HCT116 (cell line): ENCODE measurements at regions not wholly inside any gene's neighbourhood (a gene's known extent, or its start where the extent isn't known, plus 50 kb on each side); places are given as distances from the start of the nearest gene placed in this dataset.
"Not testable (repeated sequence)": the region's sequence is repeated elsewhere in the genome, so short reads cannot be mapped to it uniquely, and the experiment has no call there.

ENCODE experiments used
- ATAC-seq: fragments of 200-7000 bp; cut with Tn5 transposase; 2 replicates; pipeline ENCODE4 v1.9.1; 2020; ENCODE audit warnings: mild to moderate bottlenecking, moderate library complexity
- BruUV-seq: library from RNA; stranded (reverse); fragments of 400-500 nt; replicated peaks from 2 replicates; lab custom pipeline; 2021; lab: Mats Ljungman, UMichigan
- CTCF ChIA-PET: fragments of 300-600 bp; sonication (Branson Sonifier 250); formaldehyde crosslinking; loops from one replicate; lab custom pipeline; 2021; ENCODE audit warnings: antibody characterized with exemption; lab: Charles Lee
- POLR2A ChIA-PET: fragments of 300-600, 350-600 bp; sonication (Branson Sonifier 250); formaldehyde crosslinking; loops from one replicate; lab custom pipeline; 2021; ENCODE audit warnings: antibody characterized with exemption; lab: Charles Lee
- RAD21 ChIA-PET, 2 experiments: fragments of 300-600 bp; sonication (Branson Sonifier 250); formaldehyde crosslinking; loops; one replicate each; lab custom pipeline; 2023; ENCODE audit warnings: low total read pairs in 2 of 2; ENCODE audit not compliant: uncharacterized antibody in 2 of 2, unreplicated experiment in 2 of 2, low non-redundant PET in 1 of 2; lab: Charles Lee
- DNase-seq: peaks from one replicate; pipeline ENCODE4 v3.0.0-alpha.2; 2010; ENCODE audit warnings: low read depth, low spot score
- H2AFZ ChIP-seq: fragments of 200-600 bp; shearing (Covaris generic), sonication (generic); 2 replicates; pipeline ENCODE4 v1.6.1; 2017; ENCODE audit warnings: low read depth, mixed run types, mixed read lengths, antibody characterized with exemption, low read length; ENCODE audit not compliant: poor library complexity, severe bottlenecking
- H3K27ac ChIP-seq: 2 replicates; pipeline ENCODE4 v1.5.1; 2012; ENCODE audit warnings: low read depth, low read length
- H3K27me3 ChIP-seq: fragments of 200-600 bp; sonication (generic); 2 replicates; pipeline ENCODE4 v1.6.1; 2016; ENCODE audit warnings: mixed run types, low read length, mixed read lengths; ENCODE audit not compliant: insufficient read depth
- H3K36me3 ChIP-seq, 2 experiments: fragments of 200-500 bp in 1 of 2; fragments of 200-600 bp in 1 of 2; sonication (Bioruptor generic) in 1 of 2; sonication (generic) in 1 of 2; 2 replicates each; pipeline versions ENCODE4 v1.5.1 to v1.6.1; 2014 to 2016; ENCODE audit warnings: low read length in 2 of 2, inconsistent platforms in 1 of 2, mixed read lengths in 1 of 2, mixed run types in 1 of 2; ENCODE audit not compliant: insufficient read depth in 2 of 2, control insufficient read depth in 1 of 2
- H3K4me1 ChIP-seq, 2 experiments: fragments of 200-600 bp in 1 of 2; sonication (generic) in 1 of 2; 2 replicates each; pipeline versions ENCODE4 v1.5.1 to v1.6.1; 2012 to 2017; ENCODE audit warnings: low read length in 2 of 2, inconsistent platforms in 1 of 2, mild to moderate bottlenecking in 1 of 2, mixed read lengths in 1 of 2, mixed run types in 1 of 2, moderate library complexity in 1 of 2; ENCODE audit not compliant: insufficient read depth in 2 of 2, control insufficient read depth in 1 of 2
- H3K4me2 ChIP-seq: fragments of 200-600 bp; sonication (generic); 2 replicates; pipeline ENCODE4 v1.6.1; 2017; ENCODE audit warnings: mixed run types, low read length, mixed read lengths
- H3K4me3 ChIP-seq, 2 experiments: fragments of 200-600 bp in 1 of 2; sonication (generic) in 1 of 2; replicated peaks in 1 of 2; 2 replicates each; pipeline ENCODE4 v1.5.1; 2011 to 2016; ENCODE audit warnings: low read length in 2 of 2, control low read depth in 1 of 2, low read depth in 1 of 2, mild to moderate bottlenecking in 1 of 2, mixed read lengths in 1 of 2, mixed run types in 1 of 2
- H3K79me2 ChIP-seq: fragments of 200-600 bp; sonication (generic); 2 replicates; pipeline ENCODE4 v1.6.1; 2017; ENCODE audit warnings: mild to moderate bottlenecking, mixed run types, low read length, moderate library complexity, mixed read lengths; ENCODE audit not compliant: insufficient read depth
- H3K9ac ChIP-seq: fragments of 200-600 bp; sonication (generic); 2 replicates; pipeline ENCODE4 v1.6.1; 2016; ENCODE audit warnings: low read length, mixed read lengths
- H3K9me2 ChIP-seq: fragments of 200-600 bp; sonication (generic), shearing (Covaris generic); 2 replicates; pipeline ENCODE4 v1.6.1; 2017; ENCODE audit warnings: mixed run types, mild to moderate bottlenecking, moderate library complexity; ENCODE audit not compliant: insufficient read depth
- H3K9me3 ChIP-seq, 2 experiments: fragments of 200-500 bp in 1 of 2; fragments of 200-600 bp in 1 of 2; sonication (Bioruptor generic) in 1 of 2; sonication (generic) in 1 of 2; 2 replicates each; pipeline ENCODE4 v1.6.1; 2014 to 2017; ENCODE audit warnings: low read length in 2 of 2, mixed read lengths in 2 of 2, inconsistent platforms in 1 of 2, low read depth in 1 of 2, mild to moderate bottlenecking in 1 of 2, mixed run types in 1 of 2, moderate library complexity in 1 of 2; ENCODE audit not compliant: control insufficient read depth in 1 of 2, insufficient read depth in 1 of 2
- H4K20me1 ChIP-seq: fragments of 200-600 bp; sonication (generic), shearing (Covaris generic); 2 replicates; pipeline ENCODE4 v1.6.1; 2017; ENCODE audit warnings: mixed run types, mild to moderate bottlenecking, moderate library complexity; ENCODE audit not compliant: insufficient read depth
- CBX3 ChIP-seq: IDR thresholded peaks from 2 replicates; pipeline ENCODE4 v1.6.1; 2012; ENCODE audit warnings: low read depth
- CTCF ChIP-seq, 3 experiments: fragments of 200-600 bp in 1 of 3; sonication (generic) in 1 of 3; IDR thresholded peaks in 2 of 3; conservative IDR thresholded peaks in 1 of 3; 2 replicates each; pipeline ENCODE4 v1.5.1; 2012 to 2017; ENCODE audit warnings: low read depth in 2 of 3, low read length in 2 of 3, antibody characterized with exemption in 1 of 3, borderline replicate concordance in 1 of 3, control low read depth in 1 of 3, mild to moderate bottlenecking in 1 of 3, mixed read lengths in 1 of 3, mixed run types in 1 of 3, moderate library complexity in 1 of 3; ENCODE audit not compliant: insufficient read depth in 1 of 3
- EGR1 ChIP-seq: IDR thresholded peaks from 2 replicates; pipeline ENCODE4 v1.6.1; 2012; ENCODE audit warnings: low read depth
- ELF1 ChIP-seq: IDR thresholded peaks from 2 replicates; pipeline ENCODE4 v1.6.1; 2012; ENCODE audit warnings: low read depth, borderline replicate concordance
- EZH2 ChIP-seq: fragments of 200-600 bp; sonication (generic); IDR thresholded peaks from 2 replicates; pipeline ENCODE4 v1.6.1; 2017; ENCODE audit warnings: antibody characterized with exemption, mixed run types
- EZH2phosphoT487 ChIP-seq: fragments of 200-600 bp; IDR thresholded peaks from 2 replicates; pipeline ENCODE4 v1.6.1; 2018; ENCODE audit warnings: antibody characterized with exemption, borderline replicate concordance
- JUND ChIP-seq: IDR thresholded peaks from 2 replicates; pipeline ENCODE4 v1.6.1; 2012
- POLR2A ChIP-seq: IDR thresholded peaks from 2 replicates; pipeline ENCODE4 v1.7.0; 2011; ENCODE audit warnings: borderline replicate concordance; ENCODE audit not compliant: insufficient read depth, insufficient read length; ENCODE audit errors: extremely low read depth
- POLR2AphosphoS5 ChIP-seq: IDR thresholded peaks from 2 replicates; pipeline ENCODE4 v1.6.1; 2011; ENCODE audit warnings: mild to moderate bottlenecking, low read depth, low read length, moderate library complexity
- RAD21 ChIP-seq: IDR thresholded peaks from 2 replicates; pipeline ENCODE4 v1.6.1; 2012; ENCODE audit warnings: low read depth, mild to moderate bottlenecking
- SP1 ChIP-seq: IDR thresholded peaks from 2 replicates; pipeline ENCODE4 v1.6.1; 2012; ENCODE audit warnings: low read depth
- SRF ChIP-seq: IDR thresholded peaks from 2 replicates; pipeline ENCODE4 v1.6.1; 2012; ENCODE audit warnings: low read depth
- TCF7L2 ChIP-seq: IDR thresholded peaks from 2 replicates; pipeline ENCODE4 v1.7.0; 2011; ENCODE audit warnings: borderline replicate concordance, inconsistent platforms; ENCODE audit not compliant: insufficient read depth, insufficient read length; ENCODE audit errors: extremely low read depth
- ZFX ChIP-seq: fragments of 450-650 bp; IDR thresholded peaks from 2 replicates; pipeline ENCODE4 v1.6.1; 2017
- intact Hi-C: fragments of 100-400 bp; cut with micrococcal nuclease; formaldehyde crosslinking; loops from 2 replicates; pipeline ENCODE4 v1.10.0; 2022
- TF ChIP-seq, protein P1 (sequence below): IDR thresholded peaks from 2 replicates; pipeline ENCODE4 v1.6.1; 2012
- TF ChIP-seq, protein P2 (sequence below): IDR thresholded peaks from 2 replicates; pipeline ENCODE4 v1.6.1; 2012

DNA sequence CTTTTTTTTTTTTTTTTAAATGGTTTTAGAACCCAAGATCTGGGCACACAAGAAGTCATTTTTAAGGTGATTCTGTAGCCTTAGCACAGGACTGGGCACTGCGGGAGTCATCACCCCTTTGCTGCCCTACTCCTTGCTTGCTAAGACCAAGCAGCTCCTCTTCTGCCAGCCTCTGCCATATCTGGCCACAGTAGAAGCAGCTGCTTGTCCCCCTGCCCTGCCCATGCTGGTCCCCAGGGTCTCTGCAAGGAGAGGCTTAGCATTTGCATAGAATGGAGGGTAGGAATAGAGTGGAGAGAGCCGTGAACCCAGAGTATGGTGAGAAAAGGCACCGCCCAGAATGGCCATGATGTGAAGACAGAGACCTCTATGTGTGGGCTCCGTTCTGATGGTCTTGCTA is 109.3 kb downstream of the ADRA2C start (continued):
- no peak for TF ChIP-seq EZH2
- TF ChIP-seq POLR2AphosphoS5, result no peak
- TF ChIP-seq ZFX, result no peak
- TF ChIP-seq EGR1, result no peak
- TF ChIP-seq ELF1, result no peak

DNA sequence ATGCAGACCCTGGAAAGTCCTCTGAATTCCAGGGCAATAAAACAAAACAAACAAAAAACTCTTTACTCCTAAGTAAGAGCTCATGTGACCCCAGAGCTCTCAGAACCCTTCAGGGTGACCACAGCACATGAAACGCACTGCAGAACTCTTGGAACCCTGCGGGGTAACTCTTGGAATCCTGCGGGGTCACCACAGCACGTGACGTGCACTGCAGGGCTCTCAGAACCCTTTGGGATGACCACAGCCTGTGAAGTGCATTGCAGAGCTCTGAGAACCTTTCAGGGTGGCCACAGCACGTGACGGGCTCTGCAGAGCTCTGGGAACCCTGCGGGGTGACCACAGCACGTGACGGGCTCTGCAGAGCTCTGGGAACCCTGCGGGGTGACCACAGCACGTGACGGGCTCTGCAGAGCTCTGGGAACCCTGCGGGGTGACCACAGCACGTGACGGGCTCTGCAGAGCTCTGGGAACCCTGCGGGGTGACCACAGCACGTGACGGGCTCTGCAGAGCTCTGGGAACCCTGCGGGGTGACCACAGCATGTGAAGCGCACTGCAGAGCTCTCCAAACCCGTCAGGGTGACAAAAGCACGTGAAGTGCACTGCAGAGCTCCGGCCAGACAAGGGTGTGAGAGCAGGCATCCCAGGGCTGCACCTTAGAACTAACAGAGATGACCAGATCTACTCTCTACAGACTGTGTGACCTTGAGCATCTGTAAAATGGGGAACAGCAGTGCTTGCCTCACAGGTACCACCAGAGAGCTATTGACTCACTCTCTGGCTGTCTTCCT is 110.1 kb downstream of the ADRA2C start:
- RAD21 ChIA-PET, H4K20me1 ChIP-seq, ATAC-seq, POLR2A ChIA-PET, CTCF ChIA-PET, H3K4me3 ChIP-seq, H3K9me2 ChIP-seq, intact Hi-C loops, DNase-seq, H3K4me2 ChIP-seq, H3K36me3 ChIP-seq, H3K79me2 ChIP-seq, H3K27me3 ChIP-seq, H3K9me3 ChIP-seq, H2AFZ ChIP-seq, H3K27ac ChIP-seq, H3K9ac ChIP-seq, BruUV-seq: not testable (repeated sequence)
- peaks cover 0 to 11% of the 10 kb centered on the region in 2 experiments; a peak in 1 of 4 replicates for H3K4me1 ChIP-seq

DNA sequence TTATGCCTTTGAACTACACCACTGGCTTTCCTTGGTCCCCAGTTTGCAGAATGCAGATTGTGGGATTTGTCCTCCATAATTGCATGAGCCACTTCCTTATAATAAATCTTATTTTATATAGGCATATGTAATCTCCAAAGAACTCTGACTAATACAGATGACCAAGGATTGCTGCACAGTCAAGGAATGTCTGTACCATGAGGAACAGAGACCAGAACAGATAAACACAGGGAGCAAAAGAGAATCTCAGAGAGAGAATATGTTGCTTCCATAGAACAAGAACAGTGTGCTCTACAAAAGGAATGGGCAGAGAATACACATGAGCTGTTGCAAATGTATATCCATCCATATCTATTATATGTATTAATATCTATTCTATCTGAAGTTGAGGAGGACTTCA is 111.1 kb downstream of the ADRA2C start:
- intact Hi-C loops, result no loop called here
- H3K27me3 ChIP-seq, result 0 out of 2 replicates have a peak, but pooled peaks cover 6% of the 10 kb centered on the region
- TF ChIP-seq CTCF (IDR thresholded peaks at IDR 0.05 in 2 of 3, conservative IDR thresholded peaks at IDR 0.05 in 1 of 3; ENCODE audit: borderline replicate concordance in 1 of 3, insufficient read depth in 1 of 3, low read depth in 2 of 3, low read length in 2 of 3), result no peak
- TF ChIP-seq TCF7L2, result no peak
- no peak for TF ChIP-seq JUND
- no peak for TF ChIP-seq EZH2
- TF ChIP-seq, protein P1, sequence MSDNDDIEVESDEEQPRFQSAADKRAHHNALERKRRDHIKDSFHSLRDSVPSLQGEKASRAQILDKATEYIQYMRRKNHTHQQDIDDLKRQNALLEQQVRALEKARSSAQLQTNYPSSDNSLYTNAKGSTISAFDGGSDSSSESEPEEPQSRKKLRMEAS, result no peak
- no peak for TF ChIP-seq POLR2AphosphoS5
- no peak for TF ChIP-seq CBX3
- no peak for TF ChIP-seq EZH2phosphoT487
- TF ChIP-seq SP1, result no peak
- TF ChIP-seq RAD21, result no peak
- TF ChIP-seq ZFX, result no peak
- TF ChIP-seq SRF, result no peak
- TF ChIP-seq, protein P2, sequence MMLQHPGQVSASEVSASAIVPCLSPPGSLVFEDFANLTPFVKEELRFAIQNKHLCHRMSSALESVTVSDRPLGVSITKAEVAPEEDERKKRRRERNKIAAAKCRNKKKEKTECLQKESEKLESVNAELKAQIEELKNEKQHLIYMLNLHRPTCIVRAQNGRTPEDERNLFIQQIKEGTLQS, result no peak
- no peak for TF ChIP-seq POLR2A

More for the DNA sequence above, 111.1 kb downstream of the ADRA2C start:
- Histone ChIP-seq H3K4me2 (no peak overlapping the region), H3K79me2 (no peaks in the 10 kb centered on the region), H3K27ac (no peak overlapping the region), H2AFZ (no peak overlapping the region), H3K9me3 (peaks cover 0 to 5% of the 10 kb centered on the region in 2 experiments; a peak in 1 of 4 replicates), H3K9ac (no peak overlapping the region), H3K4me1 (peaks cover 0 to 11% of the 10 kb centered on the region in 2 experiments; a peak in 1 of 4 replicates), H3K36me3 (no peaks in the 10 kb centered on the region), H4K20me1 (no peaks in the 10 kb centered on the region), H3K4me3 (no peak overlapping the region), H3K9me2 (no peaks in the 10 kb centered on the region)
- BruUV-seq, result no TSS peak
- DNase-seq (no peak), ATAC-seq (no peak)
- CTCF ChIA-PET, result no interaction called here
- RAD21 ChIA-PET, result no interaction called here
- POLR2A ChIA-PET, result no interaction called here
